HG03060 (cell line): ENCODE measurements at regions not wholly inside any gene's neighbourhood (a gene's known extent, or its start where the extent isn't known, plus 50 kb on each side); places are given as distances from the start of the nearest gene placed in this dataset.
"Not testable (repeated sequence)": the region's sequence is repeated elsewhere in the genome, so short reads cannot be mapped to it uniquely, and the experiment has no call there.

Experiments used
- ATAC-seq: cut with Tn5 transposase; IDR thresholded peaks from one replicate; pipeline ENCODE4 v1.9.1; 2021; ENCODE audit warnings: low read depth, moderate number of reproducible peaks; ENCODE audit not compliant: unreplicated experiment

DNA sequence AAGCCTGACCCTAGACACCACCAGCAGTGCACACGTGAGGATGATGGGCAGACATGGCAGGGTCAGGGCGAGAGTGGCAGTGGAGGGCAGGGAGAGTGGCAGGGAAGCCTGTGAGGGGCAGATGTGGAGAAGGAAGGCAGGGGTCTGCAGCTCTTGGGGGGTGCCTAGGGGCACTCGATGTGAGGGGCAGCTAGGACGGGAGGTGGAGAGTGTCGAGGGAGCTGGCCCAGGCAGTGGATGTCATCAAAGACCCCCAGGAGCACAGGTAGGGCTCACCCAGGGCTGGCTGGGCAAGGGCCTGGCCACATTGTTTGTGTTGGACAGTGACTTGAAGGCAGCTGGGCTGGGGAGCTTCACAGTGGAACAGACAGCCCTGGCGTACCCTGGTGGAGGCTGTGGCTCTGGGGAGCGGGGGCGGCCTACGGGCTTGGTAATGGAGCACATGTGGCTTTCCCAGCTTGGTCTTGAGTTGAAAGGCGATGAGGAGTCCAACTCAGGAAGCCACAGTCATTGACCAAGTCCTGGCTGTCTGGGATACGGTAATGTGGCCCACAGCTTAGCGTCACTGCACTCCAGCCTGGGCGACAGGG is 87.1 kb downstream of the RTP5 start:
- ATAC-seq, result no peak

DNA sequence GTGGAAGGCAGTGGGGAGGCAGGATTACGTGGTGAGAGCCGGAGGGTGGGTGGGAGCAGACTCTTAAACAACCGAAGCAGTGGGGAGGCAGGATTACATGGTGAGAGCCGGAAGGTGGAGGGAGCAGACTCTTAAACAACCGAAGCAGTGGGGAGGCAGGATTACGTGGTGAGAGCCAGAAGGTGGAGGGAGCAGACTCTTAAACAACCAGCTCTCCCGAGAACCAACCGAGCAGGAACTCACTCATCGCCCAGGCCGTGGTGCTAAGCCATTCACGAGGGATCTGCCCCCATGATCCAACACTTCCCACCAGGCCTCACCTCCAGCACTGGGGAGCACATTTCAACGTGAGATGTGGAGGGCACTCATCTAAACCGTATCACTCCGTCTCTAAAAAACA is 87.7 kb downstream of the RTP5 start:
- no peak for ATAC-seq

DNA sequence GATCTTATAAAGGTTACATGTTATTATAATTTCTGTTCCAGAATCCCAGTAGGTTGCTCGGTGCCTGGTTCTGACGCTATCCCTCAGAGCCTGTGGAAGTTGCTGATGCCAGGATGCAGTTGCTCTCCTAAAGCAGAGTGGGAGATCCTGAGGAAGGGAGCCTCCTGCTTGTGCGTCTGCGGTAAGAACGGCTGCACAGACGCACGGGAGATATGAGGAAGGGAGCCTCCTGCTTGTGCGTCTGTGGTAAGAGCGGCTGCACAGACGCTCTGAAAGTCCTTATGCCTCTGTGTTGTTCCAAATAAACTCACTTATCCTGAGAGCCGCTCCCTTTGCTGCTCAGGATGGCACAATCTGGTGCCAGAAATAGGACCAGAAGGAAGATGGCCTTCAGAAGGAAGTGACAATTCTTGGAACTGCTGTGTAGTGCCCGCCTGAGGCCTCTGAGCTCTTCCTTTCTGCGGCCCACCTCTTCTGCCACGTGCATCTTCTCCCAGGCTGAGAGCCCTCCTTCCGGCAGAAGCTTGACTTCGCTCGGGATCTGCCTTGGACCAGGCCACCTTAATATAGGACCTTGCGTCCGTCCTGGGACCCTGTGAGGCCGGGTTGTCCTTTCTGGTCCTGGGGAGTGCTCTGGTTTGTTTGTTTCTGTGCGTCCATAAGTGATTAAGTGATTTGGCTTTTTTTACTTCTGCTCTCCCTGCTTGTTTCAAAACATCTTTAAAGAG is 89.5 kb downstream of the RTP5 start:
- no peak for ATAC-seq

DNA sequence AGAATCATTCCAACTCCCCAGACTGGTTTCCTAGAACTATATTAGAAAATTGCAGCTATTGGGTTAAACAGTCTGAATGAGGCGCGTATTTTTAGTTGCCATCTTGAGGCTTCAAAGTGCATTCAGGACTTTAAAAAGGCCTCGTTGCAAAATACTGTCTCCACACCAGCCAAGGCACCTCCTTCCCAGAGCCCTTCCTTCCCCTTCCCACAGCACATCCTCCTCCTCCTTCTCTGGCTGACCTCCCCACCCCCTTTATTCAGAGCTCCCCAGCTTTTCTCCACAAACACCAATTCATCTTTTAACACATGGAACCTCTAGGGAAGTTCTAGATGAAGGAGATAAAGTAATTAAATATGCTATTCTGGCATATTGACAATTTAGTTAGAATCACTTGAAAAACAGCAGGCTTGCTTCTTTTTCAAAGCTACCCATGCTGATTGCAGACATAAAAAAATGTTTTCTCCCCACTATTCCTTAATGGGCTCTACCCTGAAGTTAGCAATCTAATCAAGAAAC is 90.3 kb downstream of the RTP5 start:
- ATAC-seq, result no peak

DNA sequence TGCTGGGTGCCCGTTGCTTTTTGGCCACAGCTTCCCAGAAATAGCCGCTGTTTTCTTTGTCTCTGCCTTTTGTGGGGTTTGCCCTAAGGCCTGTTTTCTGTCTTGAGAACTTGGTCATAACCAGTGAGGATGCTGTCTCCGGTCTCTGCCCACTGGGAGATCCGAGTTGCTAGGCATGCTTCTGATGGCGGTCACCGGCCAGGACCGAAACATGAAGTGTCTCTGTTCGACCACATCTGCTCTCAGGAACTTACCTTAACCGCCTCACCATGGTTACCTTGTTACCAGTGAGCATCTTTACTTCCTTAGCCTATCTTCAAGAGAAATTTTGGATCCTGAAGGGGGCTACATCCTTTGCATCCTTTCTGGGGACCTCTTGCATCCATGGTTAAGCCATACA is 91.9 kb downstream of the RTP5 start:
- ATAC-seq, result no peak

DNA sequence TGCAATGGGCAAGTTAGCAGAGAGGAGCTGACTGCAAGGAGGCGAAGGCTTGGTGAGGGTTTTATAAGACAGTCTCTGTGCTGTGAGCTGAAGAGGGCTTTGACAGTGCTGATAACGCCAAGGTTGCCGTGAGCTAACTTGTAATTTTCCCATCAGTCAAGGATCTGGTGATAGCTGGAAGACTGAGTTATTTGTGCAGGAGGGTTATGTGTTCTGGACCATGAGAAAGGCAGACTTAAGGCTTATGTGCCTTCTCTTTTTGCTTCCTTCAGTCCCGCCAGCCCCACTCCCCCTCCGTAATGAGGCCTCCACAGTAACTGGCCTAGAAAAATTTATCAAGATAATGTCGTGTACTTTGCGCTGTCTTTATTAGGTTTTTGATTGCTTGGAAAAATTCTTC is 94.6 kb downstream of the RTP5 start:
- no peak for ATAC-seq

DNA sequence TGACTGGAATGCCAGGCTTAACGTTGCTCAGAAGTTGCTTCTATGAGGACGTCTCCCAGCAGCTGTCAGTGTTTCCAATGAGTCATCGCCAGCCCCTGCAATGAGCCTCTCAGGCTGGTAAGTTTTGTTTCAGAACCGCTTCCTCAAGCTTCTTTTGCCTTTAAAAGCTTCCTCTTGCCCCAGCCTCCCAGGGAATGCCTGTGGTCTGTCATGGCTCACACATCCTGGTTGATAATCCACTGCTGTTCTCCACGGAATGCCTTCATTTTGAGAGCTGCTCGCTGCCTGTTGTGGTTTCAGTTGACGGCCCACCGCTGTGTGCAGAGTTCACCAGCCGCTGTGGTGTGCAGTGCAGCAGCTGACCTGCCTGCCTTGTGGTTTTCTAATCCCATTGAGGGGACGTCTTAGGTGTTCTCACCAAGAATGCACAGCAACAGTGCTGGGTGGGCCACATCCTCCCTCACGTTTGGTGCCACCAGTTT is 96.4 kb downstream of the RTP5 start:
- peak; percentile 70 for ATAC-seq

DNA sequence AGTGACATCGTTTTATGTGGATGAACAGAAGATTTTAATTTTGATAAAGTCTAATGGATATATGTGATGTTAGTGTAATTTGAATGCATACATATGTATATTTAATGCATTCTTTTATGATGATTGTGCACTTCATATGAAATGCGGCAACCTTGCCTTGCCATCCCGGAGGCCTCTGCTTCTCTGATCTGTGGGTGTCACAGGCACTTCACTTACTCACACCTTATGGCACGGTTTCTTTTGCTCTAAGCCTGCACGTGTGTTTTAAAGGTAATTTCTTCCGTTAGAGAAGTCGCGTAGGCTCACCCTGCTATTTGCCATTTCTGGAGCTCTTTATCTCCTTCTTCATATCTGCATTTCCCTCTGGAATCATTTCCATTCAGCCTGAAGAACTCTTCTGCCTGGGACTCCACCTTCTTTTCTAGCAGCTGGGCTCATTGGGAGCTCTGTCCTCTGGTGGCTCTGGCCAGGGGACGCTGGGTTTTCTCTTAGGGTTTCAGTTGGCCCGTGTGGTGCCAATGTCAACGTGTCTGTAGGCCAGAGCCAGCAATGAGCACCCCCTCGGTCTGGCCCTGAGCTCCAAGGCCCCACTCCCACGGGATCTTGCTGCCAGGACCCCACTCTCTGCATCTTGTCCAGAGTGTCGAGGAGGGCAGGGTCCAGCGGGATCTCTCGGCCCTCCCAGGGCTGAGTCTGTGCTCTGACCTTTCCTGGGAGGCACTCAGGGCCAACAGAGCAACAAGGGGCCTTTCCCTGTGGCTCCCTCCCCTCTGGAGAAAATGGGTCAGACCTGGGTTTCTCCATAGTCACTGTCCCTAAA is 97.3 kb downstream of the RTP5 start:
- ATAC-seq, result no peak

DNA sequence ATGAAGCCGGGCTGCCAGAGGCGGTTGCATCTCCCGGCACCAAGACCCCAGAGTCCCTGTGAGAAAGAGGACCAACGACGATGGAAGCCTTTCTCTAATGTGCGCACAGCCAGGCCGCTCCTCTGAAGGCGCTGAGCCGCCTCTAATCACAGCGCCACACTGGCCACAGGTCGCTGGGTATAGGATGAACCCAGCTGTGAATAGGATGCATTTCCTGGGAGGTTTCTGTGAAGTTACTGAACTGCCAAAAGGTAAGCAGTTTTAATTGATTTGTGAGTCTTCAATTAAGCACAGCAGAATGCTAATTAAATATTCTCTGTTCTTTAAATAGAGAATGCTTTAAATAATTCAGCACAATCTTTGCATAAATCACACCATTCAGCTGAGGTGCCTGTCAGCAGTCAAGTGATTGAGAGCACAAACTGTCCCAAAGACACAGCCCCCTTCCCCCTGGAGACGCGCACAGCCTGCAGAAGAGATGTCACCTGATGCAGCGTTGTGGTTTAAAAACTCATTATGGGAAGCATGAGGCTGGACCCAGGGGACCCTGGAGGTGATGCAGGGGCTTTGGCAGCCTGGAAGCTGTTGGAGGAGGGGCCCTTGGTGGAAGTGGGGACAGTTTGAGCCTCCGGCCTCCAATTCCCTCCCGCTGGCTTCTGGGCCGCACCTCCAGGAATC is 98.1 kb downstream of the RTP5 start:
- ATAC-seq, result no peak

DNA sequence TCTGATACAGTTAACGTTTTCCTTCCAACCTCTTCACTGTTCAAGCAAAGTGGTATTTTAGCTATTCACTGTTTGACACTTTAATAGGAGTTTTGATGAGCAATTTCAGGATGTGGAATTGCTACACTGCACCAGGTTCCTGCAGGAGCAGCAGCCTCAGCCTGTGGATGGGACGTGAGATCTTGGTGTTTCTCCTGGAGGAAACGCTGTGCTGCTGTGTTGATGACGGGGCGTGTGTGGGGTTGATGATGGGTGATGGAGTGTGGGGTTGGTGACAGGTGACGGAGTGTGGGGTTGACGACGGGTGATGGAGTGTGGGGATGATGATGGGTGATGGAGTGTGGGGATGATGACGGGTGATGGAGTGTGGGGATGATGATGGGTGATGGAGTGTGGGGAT is 98.9 kb downstream of the RTP5 start:
- ATAC-seq, result no peak

DNA sequence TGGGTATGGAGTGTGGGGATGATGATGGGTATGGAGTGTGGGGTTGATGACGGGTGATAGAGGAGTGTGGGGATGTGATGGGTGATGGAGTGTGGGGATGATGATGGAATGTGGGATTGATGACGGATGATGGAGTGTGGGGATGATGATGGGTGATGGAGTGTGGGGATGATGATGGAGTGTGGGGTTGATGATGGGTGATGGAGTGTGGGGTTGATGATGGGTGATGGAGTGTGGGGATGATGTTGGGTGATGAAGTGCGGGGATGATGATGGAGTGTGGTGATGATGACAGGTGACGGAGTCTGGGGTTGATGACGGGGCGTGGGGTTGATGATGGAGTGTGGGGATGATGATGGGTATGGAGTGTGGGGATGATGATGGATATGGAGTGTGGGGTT is 99.7 kb downstream of the RTP5 start:
- not testable (repeated sequence) for ATAC-seq

DNA sequence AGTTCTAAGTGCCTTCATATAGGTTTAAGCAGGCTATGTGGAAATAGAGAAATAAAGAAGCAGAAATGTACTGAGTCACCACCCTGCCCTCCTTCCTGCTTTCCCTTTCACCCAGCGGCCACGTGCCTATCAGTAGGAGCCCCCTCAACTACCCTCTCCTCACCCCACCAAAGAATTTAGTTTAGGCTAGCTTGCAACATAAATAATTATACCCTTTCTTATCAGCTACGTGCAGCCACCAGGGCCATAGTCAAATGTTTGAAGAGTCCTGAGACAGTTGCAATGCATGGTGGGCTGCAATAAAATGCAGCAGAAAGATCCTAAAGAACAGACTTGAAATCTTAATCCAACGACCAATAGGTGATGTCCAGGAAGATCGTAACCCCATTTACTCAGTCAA is 101.2 kb downstream of the RTP5 start:
- ATAC-seq, result no peak

DNA sequence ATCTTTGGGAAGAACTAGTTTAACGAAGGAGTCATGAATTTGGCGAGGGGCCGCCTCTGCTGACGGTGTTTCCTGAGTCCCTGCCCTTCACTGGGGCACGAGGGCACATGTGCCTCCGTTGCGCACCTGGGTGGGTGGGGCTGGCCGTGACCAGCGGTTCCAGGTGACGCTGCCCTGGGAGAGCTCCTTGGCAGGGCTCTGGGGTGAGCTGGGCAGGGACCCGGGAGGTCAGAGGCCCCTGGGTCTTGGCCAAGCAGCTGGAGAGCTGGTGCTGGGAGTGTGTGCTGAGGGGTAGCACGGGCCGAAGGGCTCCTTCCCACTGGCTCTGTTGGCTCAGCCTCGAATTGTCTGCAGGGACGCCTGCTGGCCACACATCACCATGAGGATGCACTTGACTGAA is 104.6 kb downstream of the RTP5 start:
- ATAC-seq, result no peak

DNA sequence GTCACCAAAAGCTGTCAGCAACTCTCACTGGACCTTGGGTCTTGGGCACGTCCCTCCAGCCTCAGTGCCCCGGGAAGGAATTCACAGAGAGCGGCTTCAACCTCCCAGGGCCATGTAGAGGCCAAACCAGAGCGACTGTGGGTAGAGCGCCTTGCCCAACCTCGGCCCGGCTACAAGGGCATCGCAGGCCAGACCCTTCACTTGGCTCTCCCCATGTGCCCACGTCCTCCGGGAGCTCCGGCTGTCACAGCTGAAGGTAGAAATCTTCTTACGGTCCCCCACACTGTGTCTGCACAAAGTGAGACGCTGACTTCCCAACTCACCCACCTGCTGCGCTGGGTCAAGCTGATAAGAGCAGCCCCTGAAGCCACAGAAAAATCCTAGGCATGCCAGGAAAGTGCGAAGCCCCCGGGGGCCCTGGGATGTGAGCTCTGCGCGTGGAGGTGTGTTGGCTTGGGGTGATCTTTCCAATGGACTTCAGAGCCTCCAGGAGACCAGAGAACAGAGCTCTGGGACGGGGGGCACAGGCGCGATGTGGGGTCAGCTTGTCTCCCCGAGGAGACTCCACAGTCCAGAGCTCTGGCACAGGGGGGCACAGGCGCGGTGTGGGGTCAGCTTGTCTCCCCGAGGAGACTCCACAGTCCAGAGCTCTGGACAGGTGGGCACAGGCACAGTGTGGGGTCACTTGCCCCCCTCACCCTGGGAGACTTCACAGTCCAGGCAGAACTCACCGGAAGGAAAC is 105.5 kb downstream of the RTP5 start:
- ATAC-seq, result no peak

DNA sequence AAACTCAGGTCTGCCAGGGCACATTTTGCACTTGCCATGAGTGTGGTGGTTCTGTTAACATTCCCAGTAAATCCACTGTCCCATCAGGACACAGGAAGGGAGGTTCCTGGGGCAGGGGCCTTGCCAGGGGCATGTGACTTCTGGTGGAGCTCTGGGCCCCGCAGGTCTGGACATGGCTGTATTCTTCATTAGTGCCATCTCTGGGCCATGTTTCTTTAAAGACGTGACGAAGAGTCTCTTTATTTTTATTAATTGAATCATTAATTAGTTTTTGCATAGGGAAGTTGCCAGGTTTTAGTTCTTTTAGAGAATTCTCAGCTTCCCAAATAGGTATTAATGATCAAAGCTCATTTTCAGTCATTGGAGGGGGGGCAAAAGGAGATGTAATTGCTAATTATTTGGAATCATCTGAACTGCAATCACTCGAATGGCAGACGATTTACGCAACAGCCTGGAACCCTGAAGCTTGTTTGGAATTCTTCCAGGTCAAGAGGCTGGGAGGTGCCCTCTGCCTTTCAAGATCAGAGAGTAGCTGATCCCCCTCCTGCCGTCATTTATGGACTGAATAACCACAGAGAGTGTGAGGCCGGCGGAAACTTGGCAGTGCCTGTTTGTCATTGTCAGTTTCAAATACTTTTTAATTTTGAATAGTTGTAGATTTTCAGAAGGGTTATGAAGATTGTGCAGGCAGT is 106.2 kb downstream of the RTP5 start:
- no peak for ATAC-seq

DNA sequence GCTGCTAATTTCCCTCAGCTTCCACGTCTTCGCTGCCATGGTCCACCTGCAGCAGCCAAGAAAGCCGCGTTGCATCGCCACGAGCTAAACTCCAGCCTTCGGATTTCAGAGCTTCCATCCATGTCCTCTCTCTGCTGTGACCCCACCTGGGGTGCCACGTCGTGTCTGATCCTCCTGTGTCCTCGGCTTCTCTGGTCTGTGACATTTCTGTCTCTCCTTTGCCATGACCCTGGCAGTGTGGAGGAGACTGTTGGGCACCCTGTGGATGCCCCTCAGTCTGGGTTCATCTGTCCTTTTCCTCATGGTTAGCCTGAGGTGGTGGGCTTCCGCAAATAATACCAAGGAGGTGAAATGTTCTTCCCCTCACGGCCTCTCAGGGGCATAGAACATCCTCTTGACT is 106.8 kb downstream of the RTP5 start:
- ATAC-seq, result no peak

DNA sequence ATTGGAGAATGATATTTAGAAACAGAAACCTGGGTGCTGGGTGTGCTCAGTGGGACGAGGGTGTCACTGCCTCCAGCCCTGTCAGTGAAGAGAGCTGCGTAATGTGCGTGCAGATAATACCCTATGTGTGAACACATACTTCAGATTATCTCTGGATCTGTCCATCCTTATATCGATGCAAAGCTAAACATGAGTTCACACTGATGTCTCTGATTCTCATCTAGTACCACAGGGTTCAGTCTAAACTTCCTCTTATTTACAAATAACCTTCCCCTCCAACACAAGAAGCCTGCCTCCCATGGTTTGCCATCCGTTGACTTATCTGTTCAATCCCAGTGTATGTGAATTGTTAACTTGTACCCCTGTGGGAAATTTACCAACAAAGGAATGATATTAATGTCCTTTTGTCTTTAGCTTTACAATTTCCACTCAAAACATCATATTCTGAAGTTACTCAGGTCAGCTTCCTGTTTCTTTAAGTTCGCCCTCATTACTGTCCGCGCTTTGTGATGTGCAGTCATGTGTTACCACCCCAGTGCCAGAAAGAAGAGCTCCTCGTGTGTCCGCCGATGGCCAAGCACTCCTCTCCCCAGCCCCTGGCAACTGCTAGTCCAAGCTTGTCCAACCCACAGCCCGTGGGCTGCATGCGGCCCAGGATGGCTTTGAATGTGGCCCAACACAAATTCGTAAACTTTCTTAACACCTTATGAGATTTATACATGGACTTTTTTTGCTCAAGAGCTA is 108.2 kb downstream of the RTP5 start:
- ATAC-seq, result no peak

DNA sequence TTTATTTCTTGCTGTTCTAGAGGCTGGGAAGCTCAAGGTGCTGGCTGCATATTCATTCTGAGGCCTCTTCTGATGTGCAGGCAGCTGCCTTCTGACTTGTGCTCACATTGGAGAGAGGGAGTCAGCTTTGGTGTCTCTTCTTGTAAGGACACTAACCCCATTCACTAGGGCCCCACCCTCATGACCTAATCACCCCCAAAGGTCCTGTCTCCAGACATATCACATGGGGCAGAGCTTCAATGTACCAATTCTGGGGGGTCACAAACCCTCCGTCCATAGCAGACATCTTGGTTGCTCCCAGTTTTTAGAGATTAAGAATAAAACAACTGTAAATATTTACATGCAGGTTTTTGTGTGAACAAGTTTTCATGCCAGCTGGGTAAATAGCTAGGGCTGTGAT is 109.1 kb downstream of the RTP5 start:
- ATAC-seq, result no peak

DNA sequence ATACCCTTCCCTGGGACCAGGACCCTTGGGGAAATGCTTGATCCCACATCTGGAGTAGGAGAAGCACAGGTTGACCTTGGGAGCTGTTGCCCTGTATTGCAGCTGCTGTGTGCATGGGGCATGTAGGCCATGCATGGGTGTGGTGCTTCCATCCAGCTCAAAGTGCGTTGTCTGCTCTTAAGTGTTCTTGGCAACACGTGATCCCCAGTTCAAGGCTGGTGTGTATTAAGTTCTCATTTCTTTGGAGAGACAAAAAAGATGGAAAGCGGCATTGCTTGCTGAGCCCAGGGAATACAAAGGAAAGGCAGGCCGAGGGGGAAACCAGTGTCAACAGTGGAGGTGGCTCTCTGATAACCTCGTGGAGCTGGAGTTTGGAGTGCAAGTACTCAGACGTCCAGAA is 110.7 kb downstream of the RTP5 start:
- no peak for ATAC-seq
